Hepatic stellate cell (primary cell): ENCODE measurements at regions not wholly inside any gene's neighbourhood (a gene's known extent, or its start where the extent isn't known, plus 50 kb on each side); places are given as distances from the start of the nearest gene placed in this dataset.

ENCODE experiments used
- DNase-seq: peaks from one replicate; pipeline ENCODE4 v3.0.0; 2011; ENCODE audit warnings: low spot score

DNA sequence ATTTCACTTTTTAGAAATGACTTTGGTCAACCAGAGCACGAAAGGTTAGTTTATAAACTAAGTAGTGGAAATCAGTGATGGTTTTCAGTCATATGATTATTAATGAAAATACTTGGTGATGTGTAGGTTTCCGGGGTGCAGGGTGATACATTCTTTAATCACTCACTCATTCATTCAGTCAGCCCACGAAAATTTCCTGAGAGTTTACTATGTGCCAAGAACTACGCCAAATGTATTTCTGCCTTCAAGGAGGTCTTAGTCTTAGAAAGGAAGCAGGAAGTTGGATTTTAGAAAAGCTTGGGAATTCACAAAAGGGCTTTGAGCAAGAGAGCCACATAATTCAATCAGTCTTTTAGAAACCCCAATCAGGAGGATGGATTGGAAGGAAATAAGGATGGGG, 543.6 kb downstream of the PLCL1 start:
- DNase-seq = no peak

DNA sequence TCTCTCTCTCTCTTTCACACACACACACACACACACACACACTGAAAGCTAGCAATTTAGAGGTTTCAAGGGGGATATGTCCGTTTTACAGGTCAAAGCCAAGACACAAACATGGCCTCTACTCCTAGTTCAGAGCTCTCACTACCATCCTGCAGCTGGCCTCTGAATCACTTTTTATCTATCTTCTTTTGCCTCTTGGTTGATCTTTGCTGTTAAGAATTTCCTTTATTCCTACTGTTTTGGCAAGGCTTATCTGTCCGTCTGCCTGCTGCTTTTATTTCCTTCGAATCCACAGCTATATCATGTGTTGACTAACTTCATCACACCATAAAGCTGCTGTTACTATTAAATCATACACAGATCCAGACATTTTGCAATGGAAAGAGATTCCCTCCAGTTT, 543.0 kb downstream of the PLCL1 start:
- DNase-seq = no peak

DNA sequence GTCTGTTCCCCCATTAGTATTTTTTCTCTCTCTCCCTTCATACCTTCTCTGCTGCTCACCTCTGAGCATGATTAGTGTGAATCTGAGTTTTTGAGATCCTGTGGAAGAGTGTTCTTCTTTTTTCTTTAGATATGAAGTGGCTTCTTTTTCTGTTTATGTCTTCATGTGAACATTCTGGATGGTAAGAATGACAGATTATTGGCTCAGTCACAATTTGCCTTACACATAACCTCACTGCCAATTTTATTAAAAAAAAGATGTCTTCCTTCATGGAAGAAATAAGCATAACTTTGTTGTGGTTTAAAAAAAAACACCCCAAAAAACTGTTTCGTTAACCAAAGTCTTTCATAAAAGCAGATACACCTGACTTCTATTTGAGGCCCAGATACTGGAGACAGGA, 539.1 kb downstream of the PLCL1 start:
- DNase-seq = no peak

DNA sequence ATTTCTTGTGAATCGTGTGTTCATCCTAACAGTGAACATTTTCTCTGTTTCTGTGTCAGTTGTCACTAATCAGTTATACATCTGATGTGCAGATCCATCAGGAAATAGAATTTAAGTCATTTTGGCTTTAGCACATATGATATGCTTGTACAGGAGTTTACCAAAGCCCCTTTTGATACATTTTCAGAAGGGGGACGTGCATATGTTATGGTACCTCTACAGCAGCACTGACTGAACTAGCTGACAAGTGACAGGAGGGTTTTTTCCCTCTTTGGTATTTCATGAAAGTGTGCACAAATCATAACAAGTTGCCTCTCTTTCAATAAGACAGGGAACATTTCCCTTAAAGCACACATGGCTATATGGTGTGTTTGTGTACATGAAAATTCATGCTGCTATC, 536.5 kb downstream of the PLCL1 start:
- no peak for DNase-seq

DNA sequence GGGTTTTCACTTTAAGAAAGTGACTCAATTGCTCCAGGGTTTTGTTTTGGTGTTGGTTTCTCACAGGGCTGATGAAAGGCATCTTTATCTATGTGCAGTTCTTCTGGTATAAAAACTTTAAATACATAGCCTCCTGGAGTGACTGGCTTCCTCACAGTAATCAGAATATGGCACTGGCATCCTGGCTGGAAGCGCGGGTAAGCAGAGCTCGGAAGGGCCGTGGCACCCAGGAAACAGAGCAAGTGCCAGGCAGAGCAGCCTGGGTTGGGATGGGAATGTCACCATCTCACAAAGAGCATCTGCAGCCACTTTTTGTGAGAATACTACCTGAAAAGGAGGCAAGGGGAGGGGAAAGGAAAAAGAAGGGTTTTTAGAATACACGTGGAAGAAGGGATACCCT, 534.7 kb downstream of the PLCL1 start:
- no peak for DNase-seq

DNA sequence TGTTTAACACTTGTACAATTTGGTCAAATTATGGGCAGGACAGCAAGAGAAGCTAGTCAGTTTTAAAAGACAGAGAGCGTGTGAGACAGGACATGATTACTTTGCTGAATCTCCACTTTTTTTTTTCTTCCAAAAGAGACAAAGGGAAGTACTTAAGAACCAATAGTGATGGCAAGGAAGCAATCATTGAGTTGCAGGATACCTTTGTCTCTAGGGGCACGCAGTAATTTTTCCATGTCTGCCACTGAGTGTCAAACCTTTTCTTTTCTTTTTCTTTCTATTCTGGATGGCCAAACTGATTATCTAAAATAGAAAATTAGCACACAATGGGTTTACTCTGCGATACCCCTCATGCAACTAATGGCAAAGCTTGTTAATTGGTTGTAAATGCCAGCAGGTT, 533.0 kb downstream of the PLCL1 start:
- DNase-seq = no peak

DNA sequence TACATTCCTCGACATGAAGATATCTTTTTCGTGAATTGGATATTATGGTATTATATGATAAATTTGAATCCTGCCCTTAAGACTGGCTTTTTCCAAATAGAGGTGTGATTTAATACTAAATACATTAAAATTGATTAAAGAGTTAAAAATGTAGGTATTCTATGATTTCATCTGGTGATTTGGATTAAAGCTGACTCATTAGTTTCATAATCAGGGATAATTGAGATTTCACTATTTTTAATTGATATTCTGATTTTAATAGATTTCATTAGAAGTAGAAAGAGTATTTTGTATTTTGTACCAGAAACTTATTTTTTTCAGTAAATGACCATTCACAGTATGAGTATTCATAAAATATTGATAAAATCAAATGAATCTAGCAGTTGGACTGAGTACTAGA, 524.1 kb downstream of the PLCL1 start:
- DNase-seq = no peak

DNA sequence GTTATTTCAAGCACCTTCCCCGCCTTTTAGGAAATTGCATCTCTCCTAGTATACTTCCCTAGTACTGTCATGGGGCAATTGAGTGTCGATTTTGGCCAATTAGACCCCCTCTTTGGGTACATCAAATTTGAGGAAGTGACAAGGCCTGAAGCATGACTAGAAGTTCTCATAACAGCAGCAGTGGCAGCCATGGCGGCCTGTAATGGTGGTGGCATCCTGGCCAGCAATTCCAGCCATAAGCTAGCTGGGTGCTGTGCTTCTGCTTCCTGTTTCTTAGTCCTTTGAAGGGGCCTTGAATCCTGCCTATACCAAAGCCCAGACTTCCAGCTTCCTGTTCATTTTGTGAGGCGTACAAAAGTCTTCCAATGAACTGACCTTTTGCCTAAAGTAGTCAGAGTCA, 523.1 kb downstream of the PLCL1 start:
- DNase-seq = no peak

DNA sequence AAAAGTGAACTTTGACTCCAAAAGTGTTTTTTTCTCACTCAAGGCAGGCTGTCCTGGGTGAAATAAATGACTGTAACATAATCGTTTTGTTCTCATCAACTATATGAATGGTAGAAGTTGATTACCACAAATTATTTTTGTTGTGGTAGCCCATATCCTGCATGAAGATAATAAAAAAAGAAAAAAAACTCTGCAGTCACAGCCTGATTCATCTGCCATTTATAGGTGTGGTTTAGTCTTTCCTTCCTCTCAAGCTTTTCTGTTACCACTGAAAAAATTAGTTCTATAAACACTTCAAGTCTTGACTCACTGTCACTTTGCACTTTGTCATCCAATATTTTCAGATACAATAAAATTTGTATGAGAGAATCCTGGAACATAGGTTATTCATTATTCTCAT, 522.0 kb downstream of the PLCL1 start:
- no peak for DNase-seq

DNA sequence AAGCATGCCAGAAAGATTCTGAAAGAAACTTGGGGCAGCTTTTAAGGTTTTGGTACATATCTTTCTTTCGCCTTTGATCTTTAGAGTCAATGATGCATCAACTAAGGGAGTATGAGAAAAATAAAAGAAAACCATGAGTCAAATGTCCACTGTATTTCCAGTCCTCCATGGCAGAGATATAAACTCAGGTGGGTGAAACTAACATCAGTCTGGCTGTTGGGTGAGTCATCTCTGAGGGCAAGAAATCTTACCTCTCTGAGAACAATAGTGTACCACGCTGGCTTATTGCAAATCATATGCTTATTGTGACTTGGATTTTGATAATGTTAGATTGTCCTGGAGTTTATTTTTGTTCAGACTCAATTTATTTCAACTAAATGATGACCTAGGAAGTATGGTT, 521.0 kb downstream of the PLCL1 start:
- no peak for DNase-seq

DNA sequence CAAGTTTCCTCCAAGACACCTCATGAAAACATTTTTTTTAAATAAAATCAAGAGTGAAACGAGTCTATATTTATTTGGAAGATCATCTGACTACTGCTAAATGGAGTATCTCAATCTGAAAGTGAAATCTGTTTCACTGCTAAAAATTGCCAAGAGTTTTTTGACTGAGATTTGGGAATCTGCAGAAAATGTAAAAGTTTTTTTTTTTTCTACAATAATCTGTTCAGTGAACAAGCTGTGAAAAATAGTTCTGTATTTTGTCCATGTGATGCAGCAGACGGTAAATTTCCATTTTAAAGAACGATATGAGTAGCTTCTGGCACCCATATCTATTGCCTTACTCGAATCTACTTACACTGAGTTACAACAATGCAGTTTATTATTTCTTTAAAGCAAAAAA, 519.7 kb downstream of the PLCL1 start:
- no peak for DNase-seq

DNA sequence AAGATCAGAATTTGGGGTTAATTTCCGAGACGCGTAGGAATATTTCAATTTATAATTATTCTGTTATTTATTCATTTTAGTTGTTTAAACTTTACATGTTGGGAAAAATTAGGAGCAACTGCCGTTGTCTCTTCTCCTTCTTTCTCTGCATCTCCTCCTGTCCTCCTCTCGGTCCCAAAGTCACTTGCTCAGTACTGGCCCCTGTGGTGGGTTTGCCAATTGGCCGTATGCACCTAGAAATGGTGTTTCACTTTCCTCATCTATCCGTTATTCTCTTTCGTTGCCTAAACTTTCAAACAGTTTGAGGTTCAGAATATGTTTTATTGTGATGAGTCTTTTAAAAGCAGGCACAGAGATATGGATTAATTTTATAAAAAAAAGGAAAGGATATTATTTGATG, 517.9 kb downstream of the PLCL1 start:
- no peak for DNase-seq

DNA sequence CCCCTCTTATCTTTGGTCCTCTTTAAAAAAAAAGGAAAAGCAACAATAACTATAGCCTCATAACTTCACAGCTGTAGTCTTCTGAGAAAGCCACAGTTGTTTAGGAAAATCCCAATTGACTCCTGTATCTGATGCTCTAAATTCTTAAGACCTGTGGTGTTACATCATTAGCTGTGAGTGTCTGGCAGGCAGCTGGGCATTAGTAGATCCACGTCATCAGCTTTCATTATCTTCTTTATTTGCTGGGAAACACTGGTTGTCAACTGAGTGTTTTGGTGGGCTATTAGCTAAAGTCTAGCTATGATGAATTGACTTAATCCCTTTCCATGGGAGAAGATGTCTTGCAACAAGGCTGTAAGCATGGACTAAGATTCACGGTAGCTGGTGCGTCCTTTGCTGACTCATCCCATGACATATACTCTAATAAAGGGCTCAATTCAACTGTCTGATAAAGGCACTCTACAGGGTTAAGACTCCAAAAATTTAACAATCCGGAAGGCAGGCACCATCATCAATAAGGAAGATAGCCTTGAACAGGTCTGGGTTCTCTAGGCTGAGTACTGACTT, 517.2 kb downstream of the PLCL1 start:
- no peak for DNase-seq

DNA sequence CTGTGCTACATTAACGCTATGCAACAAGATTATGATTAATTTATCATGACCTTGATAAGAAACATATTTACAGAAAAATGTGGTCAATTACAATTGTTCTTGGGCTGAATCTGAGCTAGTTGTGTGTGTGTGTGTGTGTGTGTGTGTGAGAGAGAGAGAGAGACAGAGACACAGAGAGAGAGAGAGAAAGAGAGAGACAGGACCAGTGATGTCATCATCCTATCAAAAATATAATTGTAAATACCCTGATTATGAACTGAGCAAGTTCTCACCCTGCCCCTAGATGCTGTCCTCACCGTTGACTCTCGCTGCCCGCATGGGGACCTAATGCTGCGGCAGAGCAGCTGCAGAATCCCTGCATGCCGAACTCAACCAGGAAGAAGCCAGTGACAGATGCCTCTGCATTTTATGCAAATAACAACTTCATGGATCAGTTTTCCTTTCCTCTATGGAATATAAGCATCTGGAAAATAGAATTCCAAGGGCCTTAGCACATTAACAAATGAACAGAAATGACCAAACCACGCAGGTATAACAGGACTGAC, 512.5 kb downstream of the PLCL1 start:
- DNase-seq = no peak

DNA sequence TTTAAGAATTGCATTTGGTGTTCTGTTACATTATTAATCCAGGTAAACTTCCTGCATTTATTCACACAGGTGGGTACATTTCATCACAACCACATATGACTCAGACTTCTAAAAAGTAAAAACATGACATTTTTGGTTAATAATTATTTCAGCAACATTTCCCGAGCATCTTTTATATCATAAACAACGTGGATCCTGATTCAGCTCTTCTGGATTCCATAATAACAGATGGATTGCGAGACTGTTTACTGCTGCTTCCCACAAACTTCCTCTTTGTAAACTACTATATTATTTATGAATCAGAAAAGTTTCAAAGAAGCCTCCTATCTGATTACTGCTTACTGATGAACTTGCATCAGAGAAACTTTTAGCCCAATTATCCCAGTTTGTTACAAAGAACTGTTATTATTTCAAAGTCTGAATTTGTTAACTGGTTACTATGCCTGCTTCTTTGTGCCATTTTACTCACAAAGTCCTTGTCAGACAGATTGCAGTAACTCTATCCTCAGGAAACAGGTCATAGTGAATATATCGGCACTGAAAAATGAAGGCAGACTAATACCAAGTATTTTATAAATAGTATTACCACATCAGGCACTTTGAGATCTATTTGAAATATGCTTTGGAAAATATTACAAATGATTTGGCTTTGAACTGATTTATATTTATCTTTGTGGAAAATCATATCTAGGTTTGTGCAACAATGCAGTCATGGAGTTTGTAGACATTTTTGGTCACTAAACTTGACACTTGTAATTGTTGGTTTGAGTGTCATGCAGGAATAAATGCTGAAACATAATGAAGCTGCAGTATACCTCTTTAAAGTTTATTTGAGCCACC, 511.6 kb downstream of the PLCL1 start:
- DNase-seq = no peak

DNA sequence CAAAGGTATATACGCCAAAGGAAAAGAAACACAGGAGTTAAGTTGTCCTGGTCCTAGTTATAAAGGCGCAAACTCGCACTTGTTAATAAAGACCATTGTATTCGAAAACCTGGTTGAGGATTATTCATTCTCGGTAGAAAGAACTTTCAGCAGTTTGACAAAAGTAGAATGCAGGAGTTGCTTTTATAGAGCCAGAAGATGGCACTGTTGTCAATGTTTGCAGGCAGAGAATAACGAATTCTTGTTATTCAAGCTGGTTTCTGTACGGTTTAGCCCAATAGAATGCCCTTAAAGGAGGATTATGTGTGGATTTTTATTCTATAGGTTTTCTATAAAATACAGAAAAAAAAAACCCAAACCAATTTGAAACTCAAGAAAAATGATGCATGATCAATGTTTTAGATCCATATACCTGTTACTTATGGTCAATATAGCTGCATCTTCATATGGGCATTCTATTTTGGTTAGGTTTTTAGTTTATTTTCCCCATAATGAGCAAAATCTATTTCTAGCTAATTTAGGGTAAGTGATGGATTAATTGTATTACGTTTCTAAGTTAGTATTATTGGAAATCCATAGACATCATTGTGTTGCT, 510.3 kb downstream of the PLCL1 start:
- no peak for DNase-seq

DNA sequence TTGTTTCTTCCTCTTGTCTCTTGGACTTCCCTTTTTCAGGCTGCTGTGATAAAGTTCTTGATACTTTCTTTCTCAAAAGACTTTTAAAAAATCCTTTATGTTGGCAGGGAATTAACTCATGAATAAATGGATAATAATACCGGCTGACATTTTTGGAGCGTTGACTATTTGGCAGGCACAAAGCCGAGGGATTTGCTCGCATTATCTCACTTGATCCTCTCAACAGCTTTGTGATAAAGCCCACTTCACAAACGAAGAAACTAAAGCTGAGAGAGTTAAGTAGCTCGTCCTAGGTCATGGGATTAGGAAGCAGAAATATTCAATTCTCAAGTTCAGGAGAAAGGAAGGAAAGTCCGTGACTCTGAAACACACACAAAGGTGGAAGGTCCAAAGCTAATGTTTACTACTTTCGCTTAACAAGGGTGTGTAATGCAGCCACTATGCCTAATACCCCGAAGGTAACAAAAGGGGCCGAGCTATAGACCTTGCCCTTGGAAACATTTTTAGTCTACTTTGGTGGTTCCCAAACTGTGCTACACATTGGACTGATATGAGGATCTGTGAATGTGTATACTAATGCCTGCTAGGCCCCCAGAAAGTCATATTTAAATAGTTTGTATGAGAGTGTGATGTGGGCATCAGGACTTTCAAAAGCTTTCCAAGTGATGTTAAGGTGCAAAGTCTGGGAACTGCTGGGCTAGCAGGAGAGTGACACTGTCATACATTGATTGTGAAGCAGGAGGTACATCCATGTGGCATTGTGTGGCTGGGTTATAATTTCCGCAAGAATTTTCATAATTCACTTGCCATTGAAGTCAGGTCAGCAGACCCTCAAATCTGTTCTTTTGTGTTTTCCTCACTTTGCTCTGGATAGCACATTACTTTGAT, 508.4 kb downstream of the PLCL1 start:
- no peak for DNase-seq

DNA sequence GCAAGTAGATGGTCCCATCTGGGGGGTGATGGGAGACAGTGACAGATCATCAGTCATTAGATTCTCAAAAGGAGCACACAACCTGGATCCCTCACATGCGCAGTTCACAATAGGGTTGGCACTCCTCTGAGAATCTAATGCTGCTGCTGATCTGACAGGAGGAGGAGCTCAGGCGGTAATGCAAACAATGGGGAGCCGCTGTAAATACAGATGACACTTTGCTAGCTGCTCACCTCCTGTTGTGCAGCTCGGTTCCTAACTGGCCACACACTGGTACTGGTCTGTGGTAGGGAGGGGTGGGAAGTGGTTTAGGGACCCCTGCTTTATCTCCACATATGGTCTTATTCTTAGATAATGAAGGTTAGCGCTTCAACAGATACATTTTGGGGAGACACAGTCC, 506.6 kb downstream of the PLCL1 start:
- no peak for DNase-seq

DNA sequence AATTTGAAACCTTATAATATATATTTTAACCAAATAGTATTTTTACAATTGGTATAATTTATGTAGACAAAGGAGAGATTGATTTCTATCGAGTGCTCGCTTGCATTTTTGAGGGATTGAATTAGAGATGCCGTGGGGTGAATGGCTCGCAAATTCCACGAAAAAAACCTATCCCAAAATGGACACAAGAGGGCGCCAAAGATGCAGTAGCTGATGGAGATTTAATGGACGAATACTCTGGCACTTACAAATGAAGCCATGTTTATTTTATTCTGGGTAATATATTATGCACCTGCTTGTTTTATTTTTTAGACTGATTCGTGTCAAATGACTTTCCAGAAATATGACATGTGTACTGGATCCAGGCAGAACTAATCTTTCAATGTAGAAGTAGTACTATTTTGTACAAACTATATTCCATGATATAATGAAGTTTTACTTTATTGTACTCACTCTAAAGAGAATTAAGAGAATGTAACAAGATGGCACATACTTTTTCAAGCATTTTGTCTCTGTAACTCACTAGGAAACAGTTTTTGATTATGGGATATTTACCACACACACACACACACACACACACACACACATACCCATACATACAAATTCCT, 505.4 kb downstream of the PLCL1 start:
- DNase-seq = peak; percentile 36

DNA sequence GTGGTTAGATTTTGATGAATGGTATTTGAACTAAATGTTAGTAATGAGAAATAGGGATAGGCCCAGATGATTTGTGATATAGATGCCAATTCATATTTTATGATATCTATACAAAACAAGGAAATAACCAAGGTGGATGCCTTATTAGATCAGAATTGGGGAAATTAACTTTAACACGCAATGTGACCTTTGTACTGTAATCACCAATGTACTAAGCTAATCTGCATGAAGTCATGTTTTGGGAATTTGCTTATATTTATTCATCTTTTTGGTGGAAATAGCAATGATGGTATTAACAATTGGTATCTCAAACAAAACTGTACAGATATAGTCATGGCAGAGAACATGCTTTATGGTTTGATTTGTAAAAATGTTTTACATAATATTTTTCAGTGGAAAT, 504.7 kb downstream of the PLCL1 start:
- DNase-seq = no peak

DNA sequence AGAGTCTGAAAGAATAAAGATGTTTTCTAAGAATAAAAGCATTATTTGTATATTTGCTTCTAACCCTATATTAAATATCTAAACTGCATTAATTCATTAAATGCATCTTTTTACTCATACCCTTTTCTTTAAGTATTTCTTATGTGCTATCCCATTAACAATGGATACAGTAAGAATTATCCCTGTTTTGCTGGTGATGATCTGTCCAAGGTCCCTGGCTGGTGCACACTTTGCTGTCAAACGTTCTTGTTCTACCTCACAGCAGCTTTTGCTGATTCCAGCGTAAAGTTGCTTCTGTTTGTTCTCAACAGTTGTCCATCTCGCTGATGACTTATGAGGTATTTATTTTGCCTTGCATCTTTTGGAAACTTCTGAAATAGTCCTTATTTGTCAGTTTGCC, 504.0 kb downstream of the PLCL1 start:
- DNase-seq = no peak

DNA sequence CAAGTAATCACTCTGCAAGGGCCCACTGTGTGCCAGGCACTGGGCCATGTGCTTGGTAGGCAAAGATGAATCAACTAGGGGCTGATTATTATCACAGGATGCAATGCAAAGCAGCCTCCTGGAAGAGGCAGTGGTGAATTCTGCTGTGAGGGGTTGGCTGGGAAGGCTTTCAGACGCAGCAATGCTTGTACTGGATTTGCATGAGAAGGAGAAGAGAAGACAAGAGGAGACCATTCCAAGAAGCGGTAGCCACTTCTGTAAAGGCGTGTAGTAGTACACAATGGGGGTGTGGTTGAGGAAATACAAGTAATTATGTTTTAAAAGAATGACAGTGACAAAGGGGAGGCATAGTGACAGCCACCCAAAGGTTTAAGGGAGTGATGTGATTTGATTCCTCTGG, 502.7 kb downstream of the PLCL1 start:
- no peak for DNase-seq
